ENCODE measurements at regions not wholly inside any gene's neighbourhood (a gene's known extent, or its start where the extent isn't known, plus 50 kb on each side); places are given as distances from the start of the nearest gene placed in this dataset.

DNA sequence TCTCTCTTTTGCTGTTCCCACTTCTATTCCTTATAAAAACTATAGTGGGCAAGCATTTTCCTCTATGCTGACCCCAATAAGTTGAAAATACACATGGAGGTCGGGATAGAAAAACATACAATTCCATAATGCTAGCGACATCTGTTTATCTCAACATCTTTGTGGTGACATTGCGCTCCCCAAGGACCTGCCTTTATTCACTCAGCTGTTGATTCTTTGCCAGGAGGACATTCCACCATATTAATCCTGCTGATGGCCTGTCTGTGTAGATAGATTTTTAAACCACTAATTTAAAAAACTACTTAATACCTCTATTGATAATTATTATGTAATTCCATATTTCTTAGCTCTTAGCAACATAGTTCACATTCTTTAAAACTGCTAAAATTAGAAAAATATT is 555.3 kb upstream of the MAP3K7 start:
- TF ChIP-seq, protein P1, sequence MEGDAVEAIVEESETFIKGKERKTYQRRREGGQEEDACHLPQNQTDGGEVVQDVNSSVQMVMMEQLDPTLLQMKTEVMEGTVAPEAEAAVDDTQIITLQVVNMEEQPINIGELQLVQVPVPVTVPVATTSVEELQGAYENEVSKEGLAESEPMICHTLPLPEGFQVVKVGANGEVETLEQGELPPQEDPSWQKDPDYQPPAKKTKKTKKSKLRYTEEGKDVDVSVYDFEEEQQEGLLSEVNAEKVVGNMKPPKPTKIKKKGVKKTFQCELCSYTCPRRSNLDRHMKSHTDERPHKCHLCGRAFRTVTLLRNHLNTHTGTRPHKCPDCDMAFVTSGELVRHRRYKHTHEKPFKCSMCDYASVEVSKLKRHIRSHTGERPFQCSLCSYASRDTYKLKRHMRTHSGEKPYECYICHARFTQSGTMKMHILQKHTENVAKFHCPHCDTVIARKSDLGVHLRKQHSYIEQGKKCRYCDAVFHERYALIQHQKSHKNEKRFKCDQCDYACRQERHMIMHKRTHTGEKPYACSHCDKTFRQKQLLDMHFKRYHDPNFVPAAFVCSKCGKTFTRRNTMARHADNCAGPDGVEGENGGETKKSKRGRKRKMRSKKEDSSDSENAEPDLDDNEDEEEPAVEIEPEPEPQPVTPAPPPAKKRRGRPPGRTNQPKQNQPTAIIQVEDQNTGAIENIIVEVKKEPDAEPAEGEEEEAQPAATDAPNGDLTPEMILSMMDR (IDR thresholded peaks at IDR 0.05) = no peak
- TF ChIP-seq POLR2AphosphoS5 (IDR thresholded peaks at IDR 0.05) = no peak
- TF ChIP-seq POLR2A (IDR thresholded peaks at IDR 0.05) = no peak

Data from upper lobe of left lung (tissue), 4 donors.